Gastroesophageal sphincter (tissue), 3 donors: ENCODE measurements at regions not wholly inside any gene's neighbourhood (a gene's known extent, or its start where the extent isn't known, plus 50 kb on each side); places are given as distances from the start of the nearest gene placed in this dataset.

ENCODE experiments used
- CTCF ChIP-seq, 4 experiments: fragments of 200-600 bp in 2 of 4; fragments of 450-650 bp in 2 of 4; sonication (generic) in 1 of 4; IDR thresholded peaks; one replicate each; pipeline ENCODE4 v1.5.1; 2017 to 2019; ENCODE audit warnings: antibody characterized with exemption in 4 of 4, mild to moderate bottlenecking in 2 of 4, moderate library complexity in 2 of 4
- EP300 ChIP-seq: sonication (generic); formaldehyde crosslinking; IDR thresholded peaks from one replicate; pipeline ENCODE4 v1.6.1; 2017; ENCODE audit warnings: antibody characterized with exemption, mild to moderate bottlenecking
- POLR2A ChIP-seq, 2 donors: fragments of 450-650 bp; IDR thresholded peaks; one replicate each; pipeline ENCODE4 v1.6.1; 2017; ENCODE audit warnings: antibody characterized with exemption in 2 of 2, mild to moderate bottlenecking in 2 of 2, moderate library complexity in 1 of 2
- POLR2AphosphoS5 ChIP-seq: sonication (generic); formaldehyde crosslinking; IDR thresholded peaks from one replicate; pipeline ENCODE4 v1.6.1; 2017; ENCODE audit warnings: antibody characterized with exemption

- TF ChIP-seq CTCF (IDR thresholded peaks at IDR 0.05) = no peak
- no peak for TF ChIP-seq POLR2AphosphoS5
- no peak for TF ChIP-seq EP300
- no peak for TF ChIP-seq POLR2A (IDR thresholded peaks at IDR 0.05)
These were observed 185.0 kb upstream of the SGK1 start for GRCh38 chr6:134502614-134503549.
